ENCODE measurements at regions not wholly inside any gene's neighbourhood (a gene's known extent, or its start where the extent isn't known, plus 50 kb on each side); places are given as distances from the start of the nearest gene placed in this dataset.
A peak's percentile ranks its signal among the peaks of the same experiment; 100 is the strongest.

DNA sequence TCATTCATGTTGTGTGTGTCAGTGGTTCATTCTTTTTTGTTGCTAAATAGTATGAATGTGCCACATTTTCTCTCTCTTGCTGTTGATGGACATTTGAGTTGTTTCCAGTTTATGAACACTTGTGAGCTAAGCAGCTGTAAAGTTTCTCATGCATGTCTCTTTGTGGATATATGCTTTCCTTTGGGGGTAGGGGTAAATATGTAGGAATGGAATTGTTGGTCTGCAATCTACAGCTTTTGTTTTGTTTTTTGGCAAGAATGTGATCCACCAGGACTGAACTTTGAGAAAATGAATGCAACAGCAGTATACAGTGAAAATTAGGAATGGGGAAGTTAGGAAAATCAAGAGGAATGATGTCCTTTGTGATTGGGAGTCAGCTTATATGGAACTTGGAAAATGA lies 226.3 kb downstream of the CDCA7 start:
- H3K4me1 ChIP-seq (ENCODE audit: control insufficient read depth in 5 of 5, insufficient read depth in 5 of 5, low read length in 5 of 5): no peaks in the 10 kb centered on the region
- H3K9ac ChIP-seq (ENCODE audit: insufficient read depth in 1 of 2, low read length in 2 of 2): no peak overlapping the region
- H3K4me3 ChIP-seq: no peak overlapping the region
- H3K27me3 ChIP-seq (ENCODE audit: control insufficient read depth in 3 of 3, insufficient read depth in 3 of 3, low read length in 2 of 3): no peaks in the 10 kb centered on the region
- no peaks in the 10 kb centered on the region for H3K36me3 ChIP-seq (ENCODE audit: control insufficient read depth in 4 of 4, insufficient read depth in 4 of 4, low read length in 4 of 4)
- no peak overlapping the region for H3K27ac ChIP-seq (ENCODE audit: low read depth in 1 of 2, low read length in 1 of 2)
- peaks cover 0 to 1% (median 0%) of the 10 kb centered on the region in 4 donors for H3K9me3 ChIP-seq (ENCODE audit: control insufficient read depth in 4 of 4, insufficient read depth in 3 of 4, low read length in 3 of 4)
- ATAC-seq (ENCODE audit: insufficient read depth, low FRiP score): no peak
- TF ChIP-seq, protein P1, sequence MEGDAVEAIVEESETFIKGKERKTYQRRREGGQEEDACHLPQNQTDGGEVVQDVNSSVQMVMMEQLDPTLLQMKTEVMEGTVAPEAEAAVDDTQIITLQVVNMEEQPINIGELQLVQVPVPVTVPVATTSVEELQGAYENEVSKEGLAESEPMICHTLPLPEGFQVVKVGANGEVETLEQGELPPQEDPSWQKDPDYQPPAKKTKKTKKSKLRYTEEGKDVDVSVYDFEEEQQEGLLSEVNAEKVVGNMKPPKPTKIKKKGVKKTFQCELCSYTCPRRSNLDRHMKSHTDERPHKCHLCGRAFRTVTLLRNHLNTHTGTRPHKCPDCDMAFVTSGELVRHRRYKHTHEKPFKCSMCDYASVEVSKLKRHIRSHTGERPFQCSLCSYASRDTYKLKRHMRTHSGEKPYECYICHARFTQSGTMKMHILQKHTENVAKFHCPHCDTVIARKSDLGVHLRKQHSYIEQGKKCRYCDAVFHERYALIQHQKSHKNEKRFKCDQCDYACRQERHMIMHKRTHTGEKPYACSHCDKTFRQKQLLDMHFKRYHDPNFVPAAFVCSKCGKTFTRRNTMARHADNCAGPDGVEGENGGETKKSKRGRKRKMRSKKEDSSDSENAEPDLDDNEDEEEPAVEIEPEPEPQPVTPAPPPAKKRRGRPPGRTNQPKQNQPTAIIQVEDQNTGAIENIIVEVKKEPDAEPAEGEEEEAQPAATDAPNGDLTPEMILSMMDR (IDR thresholded peaks at IDR 0.05; ENCODE audit: control extremely low read depth, extremely low read depth): no peak
- DNase-seq: peak in 2 of 3 donors; percentile 37 to 38

DNA sequence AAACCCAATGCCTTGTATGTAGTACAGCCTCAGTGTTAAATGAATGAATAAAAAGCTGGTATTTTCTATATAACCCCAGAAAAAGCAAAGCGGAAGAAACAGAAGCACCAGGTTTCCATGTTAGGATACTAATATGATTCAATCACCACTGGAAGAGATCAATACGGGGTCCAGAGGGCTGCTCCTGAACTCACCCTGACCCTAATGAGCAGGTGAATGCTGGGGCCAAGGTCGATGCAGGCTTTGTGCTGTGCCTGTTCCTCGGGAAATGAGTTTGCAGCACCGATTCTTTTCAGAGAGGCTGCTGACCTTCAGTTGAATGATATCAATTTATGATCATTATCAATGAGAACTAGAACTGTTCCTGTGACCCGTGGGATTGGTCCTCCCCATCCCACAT lies 228.5 kb downstream of the CDCA7 start:
- Histone ChIP-seq H3K4me1 (ENCODE audit: control insufficient read depth in 5 of 5, insufficient read depth in 5 of 5, low read length in 5 of 5) (no peaks in the 10 kb centered on the region), H3K4me3 (no peak overlapping the region), H3K9me3 (ENCODE audit: control insufficient read depth in 4 of 4, insufficient read depth in 3 of 4, low read length in 3 of 4) (peaks cover 0 to 1% (median 0%) of the 10 kb centered on the region in 4 donors), H3K27ac (ENCODE audit: low read depth in 1 of 2, low read length in 1 of 2) (no peak overlapping the region), H3K9ac (ENCODE audit: insufficient read depth in 1 of 2, low read length in 2 of 2) (no peak overlapping the region), H3K27me3 (ENCODE audit: control insufficient read depth in 3 of 3, insufficient read depth in 3 of 3, low read length in 2 of 3) (no peaks in the 10 kb centered on the region), H3K36me3 (ENCODE audit: control insufficient read depth in 4 of 4, insufficient read depth in 4 of 4, low read length in 4 of 4) (no peaks in the 10 kb centered on the region)
- no peak for ATAC-seq (ENCODE audit: insufficient read depth, low FRiP score)
- DNase-seq: no peak
- 80 to 85% methylated on average over 6 of the region's 6 CpGs for WGBS, 2 donors
- TF ChIP-seq, protein P1 (IDR thresholded peaks at IDR 0.05; ENCODE audit: control extremely low read depth, extremely low read depth): no peak

DNA sequence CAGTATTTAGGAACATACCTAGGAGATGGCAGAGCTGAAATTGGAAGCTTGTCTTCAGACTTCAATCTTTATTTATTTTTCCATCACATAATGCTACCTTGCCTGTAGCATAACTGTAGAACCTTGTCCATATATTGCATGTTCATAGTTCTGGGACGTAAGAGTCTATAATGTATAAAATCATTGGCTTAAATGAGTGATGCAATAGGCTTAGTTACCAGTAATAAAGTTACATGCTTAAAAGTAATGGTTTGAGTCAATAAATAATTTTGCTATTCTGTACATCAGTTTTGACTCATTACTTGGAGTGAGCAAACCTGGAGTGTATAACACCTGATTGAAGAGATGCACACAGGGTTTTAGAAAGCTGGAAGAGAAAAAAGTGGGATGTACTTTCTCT lies 229.3 kb downstream of the CDCA7 start:
- Histone ChIP-seq H3K9ac (ENCODE audit: insufficient read depth in 1 of 2, low read length in 2 of 2) (no peak overlapping the region), H3K9me3 (ENCODE audit: control insufficient read depth in 4 of 4, insufficient read depth in 3 of 4, low read length in 3 of 4) (peaks cover 0 to 1% (median 0%) of the 10 kb centered on the region in 4 donors), H3K4me3 (no peak overlapping the region), H3K27ac (ENCODE audit: low read depth in 1 of 2, low read length in 1 of 2) (no peak overlapping the region), H3K27me3 (ENCODE audit: control insufficient read depth in 3 of 3, insufficient read depth in 3 of 3, low read length in 2 of 3) (no peaks in the 10 kb centered on the region), H3K4me1 (ENCODE audit: control insufficient read depth in 5 of 5, insufficient read depth in 5 of 5, low read length in 5 of 5) (no peaks in the 10 kb centered on the region), H3K36me3 (ENCODE audit: control insufficient read depth in 4 of 4, insufficient read depth in 4 of 4, low read length in 4 of 4) (no peaks in the 10 kb centered on the region)
- WGBS, 2 donors: 89 to 93% methylated on average over 1 of the region's 1 CpG
- TF ChIP-seq, protein P1 (IDR thresholded peaks at IDR 0.05; ENCODE audit: control extremely low read depth, extremely low read depth): no peak
- DNase-seq: no peak
- no peak for ATAC-seq (ENCODE audit: insufficient read depth, low FRiP score)

Data from lung (tissue), 11 donors.